Uterus (tissue), 3 donors: ENCODE measurements at regions not wholly inside any gene's neighbourhood (a gene's known extent, or its start where the extent isn't known, plus 50 kb on each side); places are given as distances from the start of the nearest gene placed in this dataset.

Source experiments
- DNase-seq, 2 donors: peaks; one replicate each; pipeline ENCODE4 v3.0.0-alpha.2; 2019 to 2020
- H3K27ac ChIP-seq, 2 donors: fragments of 200-600 bp; sonication (generic); 1 replicate in 1 of 2; 2 replicates in 1 of 2; pipeline ENCODE4 v1.5.1; 2016 to 2018
- H3K27me3 ChIP-seq, 2 donors: fragments of 200-600 bp; sonication (generic); one replicate each; pipeline ENCODE4 v1.5.1; 2018 to 2019; ENCODE audit warnings: control low read depth in 1 of 2
- H3K36me3 ChIP-seq, 2 donors: fragments of 200-600 bp; sonication (generic); one replicate each; pipeline ENCODE4 v1.5.1; 2019; ENCODE audit warnings: control low read depth in 1 of 2
- H3K4me1 ChIP-seq, 2 donors: fragments of 200-600 bp; sonication (generic); one replicate each; pipeline ENCODE4 v1.5.1; 2018 to 2019; ENCODE audit warnings: control low read depth in 1 of 2
- H3K4me3 ChIP-seq, 2 donors: fragments of 200-600 bp; sonication (generic); 1 replicate in 1 of 2; 2 replicates in 1 of 2; pipeline ENCODE4 v1.5.1; 2018 to 2019; ENCODE audit warnings: mild to moderate bottlenecking in 1 of 2
- H3K9me3 ChIP-seq, 2 donors: fragments of 200-600 bp; sonication (generic); one replicate each; pipeline ENCODE4 v1.5.1; 2019; ENCODE audit warnings: control low read depth in 1 of 2
- POLR2A ChIP-seq, 2 donors: fragments of 450-650 bp; IDR thresholded peaks; one replicate each; pipeline ENCODE4 v1.6.1; 2016; ENCODE audit warnings: antibody characterized with exemption in 2 of 2, mild to moderate bottlenecking in 1 of 2, moderate library complexity in 1 of 2
- intact Hi-C: fragments of 100-400 bp; cut with DNase I; formaldehyde crosslinking; loops from one replicate; pipeline ENCODE4 v1.15.1; 2023; ENCODE audit warnings: low total_unique reads
- TF ChIP-seq, protein P1 (sequence below), 4 experiments: fragments of 200-600 bp in 2 of 4; fragments of 450-650 bp in 2 of 4; sonication (generic) in 2 of 4; IDR thresholded peaks; one replicate each; pipeline ENCODE4 v1.5.1; 2016 to 2019; ENCODE audit warnings: antibody characterized with exemption in 4 of 4, mild to moderate bottlenecking in 2 of 4, moderate library complexity in 1 of 4
- donor health status: DM: yes; HTN: yes; CAD: no.

DNA sequence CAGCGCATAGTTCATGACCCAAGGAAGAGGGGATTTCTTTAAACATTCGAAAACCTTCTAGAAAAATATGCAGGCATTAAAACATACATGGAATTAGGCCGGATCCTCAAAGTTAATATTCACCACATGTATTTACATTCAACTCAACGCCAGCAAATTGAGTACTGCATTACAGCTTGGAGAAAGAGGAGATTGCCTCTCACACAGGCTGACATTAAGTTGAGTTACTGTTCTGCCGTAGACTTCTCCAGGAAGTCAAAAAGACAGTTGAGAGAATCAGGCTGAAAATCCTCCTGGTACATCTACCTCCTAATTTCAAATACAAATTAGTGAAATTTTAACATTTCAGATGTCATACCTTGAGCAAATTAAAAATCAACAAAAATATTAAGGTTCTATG lies 195.7 kb downstream of the URI1 start:
- intact Hi-C loops, result no loop called here
- Histone ChIP-seq H3K9me3 (no peaks in the 10 kb centered on the region), H3K4me1 (no peaks in the 10 kb centered on the region), H3K27me3 (no peaks in the 10 kb centered on the region), H3K27ac (no peak overlapping the region), H3K4me3 (no peak overlapping the region), H3K36me3 (no peaks in the 10 kb centered on the region)
- DNase-seq, result no peak
- TF ChIP-seq POLR2A (IDR thresholded peaks at IDR 0.05), result no peak
- TF ChIP-seq, protein P1, sequence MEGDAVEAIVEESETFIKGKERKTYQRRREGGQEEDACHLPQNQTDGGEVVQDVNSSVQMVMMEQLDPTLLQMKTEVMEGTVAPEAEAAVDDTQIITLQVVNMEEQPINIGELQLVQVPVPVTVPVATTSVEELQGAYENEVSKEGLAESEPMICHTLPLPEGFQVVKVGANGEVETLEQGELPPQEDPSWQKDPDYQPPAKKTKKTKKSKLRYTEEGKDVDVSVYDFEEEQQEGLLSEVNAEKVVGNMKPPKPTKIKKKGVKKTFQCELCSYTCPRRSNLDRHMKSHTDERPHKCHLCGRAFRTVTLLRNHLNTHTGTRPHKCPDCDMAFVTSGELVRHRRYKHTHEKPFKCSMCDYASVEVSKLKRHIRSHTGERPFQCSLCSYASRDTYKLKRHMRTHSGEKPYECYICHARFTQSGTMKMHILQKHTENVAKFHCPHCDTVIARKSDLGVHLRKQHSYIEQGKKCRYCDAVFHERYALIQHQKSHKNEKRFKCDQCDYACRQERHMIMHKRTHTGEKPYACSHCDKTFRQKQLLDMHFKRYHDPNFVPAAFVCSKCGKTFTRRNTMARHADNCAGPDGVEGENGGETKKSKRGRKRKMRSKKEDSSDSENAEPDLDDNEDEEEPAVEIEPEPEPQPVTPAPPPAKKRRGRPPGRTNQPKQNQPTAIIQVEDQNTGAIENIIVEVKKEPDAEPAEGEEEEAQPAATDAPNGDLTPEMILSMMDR (IDR thresholded peaks at IDR 0.05), result no peak

DNA sequence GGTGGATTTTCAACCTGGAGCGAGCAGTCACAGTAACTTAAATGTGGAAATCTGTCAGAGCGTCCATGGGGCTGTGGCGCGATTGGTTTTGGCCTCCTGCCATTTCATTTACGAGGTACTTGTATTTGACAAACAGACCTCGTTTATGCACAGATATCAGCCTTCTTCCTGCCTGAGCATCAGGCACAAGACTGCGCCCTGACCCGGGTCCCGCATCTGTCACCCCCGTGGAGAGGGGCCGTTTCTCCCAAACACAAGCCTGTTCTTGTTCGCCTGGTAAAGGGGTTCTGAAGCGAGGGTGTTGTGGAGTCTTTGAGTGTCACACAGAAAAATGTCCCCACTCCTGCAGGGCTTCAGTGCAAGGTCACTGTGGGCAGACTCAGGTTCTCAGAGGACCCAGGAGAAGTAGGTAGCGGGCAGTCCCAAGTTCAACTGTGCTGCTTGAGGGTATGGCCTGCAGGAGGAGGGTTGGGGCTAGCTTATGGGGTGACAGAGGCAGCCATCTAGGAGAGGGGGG lies 202.3 kb downstream of the URI1 start:
- H3K9me3 ChIP-seq, result no peaks in the 10 kb centered on the region
- TF ChIP-seq, protein P1 (IDR thresholded peaks at IDR 0.05), result no peak
- no peak for TF ChIP-seq POLR2A (IDR thresholded peaks at IDR 0.05)
- H3K27me3 ChIP-seq, result no peaks in the 10 kb centered on the region
- H3K27ac ChIP-seq, result no peak overlapping the region
- no peaks in the 10 kb centered on the region for H3K4me1 ChIP-seq
- H3K4me3 ChIP-seq, result no peak overlapping the region
- intact Hi-C loops, result no loop called here
- no peak for DNase-seq
- H3K36me3 ChIP-seq, result no peaks in the 10 kb centered on the region

DNA sequence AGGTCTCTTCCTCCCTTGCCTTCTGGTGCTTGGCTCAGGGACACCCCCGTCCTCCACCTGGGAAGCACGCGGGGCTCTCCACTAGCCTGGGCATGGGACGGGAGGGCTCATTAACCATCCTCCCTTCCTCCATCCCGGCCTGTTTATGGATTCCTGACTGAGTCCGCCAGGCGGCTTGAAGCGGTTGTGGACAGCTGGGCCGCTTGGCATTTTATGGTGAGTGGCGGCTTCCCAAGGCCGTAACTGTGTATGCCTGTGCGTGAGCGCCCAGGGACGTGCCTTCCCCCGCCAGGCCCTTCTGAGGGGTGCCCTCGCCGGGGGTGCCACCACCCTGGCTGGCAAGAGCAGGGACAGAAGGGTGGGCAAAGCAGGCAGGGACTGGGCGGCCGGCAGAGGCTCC lies 202.8 kb downstream of the URI1 start:
- Histone ChIP-seq H3K4me3 (no peak overlapping the region), H3K27ac (no peak overlapping the region), H3K4me1 (no peaks in the 10 kb centered on the region), H3K27me3 (no peaks in the 10 kb centered on the region), H3K36me3 (no peaks in the 10 kb centered on the region), H3K9me3 (no peaks in the 10 kb centered on the region)
- TF ChIP-seq, protein P1 (IDR thresholded peaks at IDR 0.05), result no peak
- TF ChIP-seq POLR2A (IDR thresholded peaks at IDR 0.05), result no peak
- intact Hi-C loops, result no loop called here
- DNase-seq, result no peak

DNA sequence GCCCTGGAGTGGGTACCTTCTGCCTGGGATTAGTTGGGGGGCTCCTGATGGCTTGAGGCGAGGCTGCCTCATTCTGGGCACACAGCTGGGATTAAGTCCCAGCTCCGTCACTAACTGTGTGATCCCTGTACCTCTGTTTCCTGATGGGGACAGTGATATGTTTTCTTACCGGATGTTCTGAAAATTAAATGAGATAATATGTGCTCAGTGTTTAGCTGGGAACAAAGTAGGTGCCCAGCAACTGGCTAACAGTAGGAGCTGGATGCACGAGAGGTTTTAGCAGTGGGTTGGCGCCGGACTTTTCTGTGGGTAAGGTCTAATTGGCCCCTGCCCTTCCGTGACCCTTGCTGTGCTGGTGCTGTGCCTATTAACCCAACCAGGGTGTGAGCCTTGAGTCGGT lies 203.4 kb downstream of the URI1 start:
- Histone ChIP-seq H3K27ac (no peak overlapping the region), H3K36me3 (no peaks in the 10 kb centered on the region), H3K4me3 (no peak overlapping the region), H3K9me3 (no peaks in the 10 kb centered on the region), H3K27me3 (no peaks in the 10 kb centered on the region), H3K4me1 (no peaks in the 10 kb centered on the region)
- DNase-seq, result no peak
- TF ChIP-seq, protein P1 (IDR thresholded peaks at IDR 0.05), result no peak
- TF ChIP-seq POLR2A (IDR thresholded peaks at IDR 0.05), result no peak
- intact Hi-C loops, result no loop called here

DNA sequence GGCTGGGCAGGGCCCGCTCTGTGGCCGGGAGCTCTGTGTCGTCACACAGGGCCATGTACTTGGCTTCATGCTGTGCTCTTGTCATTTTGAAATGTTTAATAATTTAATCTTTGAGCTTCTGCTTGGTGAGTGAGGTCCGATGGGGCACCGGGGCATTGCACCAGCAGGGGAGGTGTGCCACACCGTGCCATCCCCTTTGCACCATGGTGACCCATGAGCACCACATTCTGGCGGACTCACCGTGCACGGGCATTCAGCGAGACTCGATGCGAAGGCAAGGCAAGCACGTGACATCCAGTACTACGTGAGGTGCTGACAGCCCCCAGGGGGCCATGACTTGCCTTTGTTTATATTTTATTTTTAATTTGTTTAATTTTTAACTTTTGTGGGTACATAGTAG lies 204.3 kb downstream of the URI1 start:
- no peak overlapping the region for H3K4me3 ChIP-seq
- intact Hi-C loops, result no loop called here
- no peak for DNase-seq

More for the DNA sequence above, 204.3 kb downstream of the URI1 start:
- H3K27me3 ChIP-seq, result no peaks in the 10 kb centered on the region
- H3K9me3 ChIP-seq, result no peaks in the 10 kb centered on the region
- H3K27ac ChIP-seq, result no peak overlapping the region
- H3K4me1 ChIP-seq, result no peaks in the 10 kb centered on the region
- H3K36me3 ChIP-seq, result no peaks in the 10 kb centered on the region
- TF ChIP-seq, protein P1 (IDR thresholded peaks at IDR 0.05), result no peak
- no peak for TF ChIP-seq POLR2A (IDR thresholded peaks at IDR 0.05)
